ENCODE measurements at regions not wholly inside any gene's neighbourhood (a gene's known extent, or its start where the extent isn't known, plus 50 kb on each side); places are given as distances from the start of the nearest gene placed in this dataset.

DNA sequence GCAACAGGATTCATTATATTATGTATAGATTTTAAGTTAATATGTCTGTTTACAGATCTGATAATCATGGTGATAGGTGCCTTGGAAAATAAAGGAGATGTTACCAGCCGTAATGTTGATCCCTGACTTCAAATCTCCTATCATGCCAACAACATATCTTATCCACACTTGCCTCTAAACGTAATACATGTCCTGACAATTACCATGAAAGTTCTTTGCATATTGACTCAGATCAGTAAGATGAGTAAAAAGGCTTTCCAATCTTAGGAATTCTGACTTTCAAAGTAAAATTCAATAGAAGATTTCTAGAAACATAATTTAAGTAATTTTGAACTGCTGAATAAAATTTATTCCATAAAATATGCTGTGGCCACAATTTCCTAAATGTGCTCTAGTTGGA is 513.3 kb downstream of the ANKRD50 start:
- intact Hi-C loops (cut with DNase I): no loop called here
- TF ChIP-seq, protein P1, sequence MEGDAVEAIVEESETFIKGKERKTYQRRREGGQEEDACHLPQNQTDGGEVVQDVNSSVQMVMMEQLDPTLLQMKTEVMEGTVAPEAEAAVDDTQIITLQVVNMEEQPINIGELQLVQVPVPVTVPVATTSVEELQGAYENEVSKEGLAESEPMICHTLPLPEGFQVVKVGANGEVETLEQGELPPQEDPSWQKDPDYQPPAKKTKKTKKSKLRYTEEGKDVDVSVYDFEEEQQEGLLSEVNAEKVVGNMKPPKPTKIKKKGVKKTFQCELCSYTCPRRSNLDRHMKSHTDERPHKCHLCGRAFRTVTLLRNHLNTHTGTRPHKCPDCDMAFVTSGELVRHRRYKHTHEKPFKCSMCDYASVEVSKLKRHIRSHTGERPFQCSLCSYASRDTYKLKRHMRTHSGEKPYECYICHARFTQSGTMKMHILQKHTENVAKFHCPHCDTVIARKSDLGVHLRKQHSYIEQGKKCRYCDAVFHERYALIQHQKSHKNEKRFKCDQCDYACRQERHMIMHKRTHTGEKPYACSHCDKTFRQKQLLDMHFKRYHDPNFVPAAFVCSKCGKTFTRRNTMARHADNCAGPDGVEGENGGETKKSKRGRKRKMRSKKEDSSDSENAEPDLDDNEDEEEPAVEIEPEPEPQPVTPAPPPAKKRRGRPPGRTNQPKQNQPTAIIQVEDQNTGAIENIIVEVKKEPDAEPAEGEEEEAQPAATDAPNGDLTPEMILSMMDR (IDR thresholded peaks at IDR 0.05): no peak
- Histone ChIP-seq H3K4me1 (no peaks in the 10 kb centered on the region), H3K4me3 (no peak overlapping the region), H3K27ac (no peak overlapping the region), H3K27me3 (no peaks in the 10 kb centered on the region), H3K9me3 (no peaks in the 10 kb centered on the region), H3K36me3 (no peaks in the 10 kb centered on the region)
- no peak for ATAC-seq
- no peak for DNase-seq

DNA sequence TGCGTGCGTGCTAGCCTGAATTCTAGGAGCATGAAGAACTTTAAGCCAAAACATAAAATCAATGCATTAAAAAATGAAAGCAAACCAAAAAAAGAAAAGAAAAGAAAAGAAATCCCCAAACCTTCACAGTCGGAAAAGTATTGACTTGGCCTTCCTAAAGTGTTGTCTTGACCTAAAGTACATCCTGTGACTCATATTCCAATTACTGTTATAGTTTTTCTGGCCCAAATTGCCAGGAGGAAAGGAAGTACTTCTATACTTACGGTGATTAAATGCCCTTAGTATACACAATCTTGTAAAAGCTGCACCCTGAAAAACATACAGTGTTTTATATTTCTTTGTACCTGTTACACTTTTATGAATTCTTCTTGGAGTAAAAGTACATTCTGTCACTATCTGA is 512.8 kb downstream of the ANKRD50 start:
- intact Hi-C loops (cut with DNase I): no loop called here
- TF ChIP-seq, protein P1 (IDR thresholded peaks at IDR 0.05): no peak
- Histone ChIP-seq H3K4me3 (no peak overlapping the region), H3K36me3 (no peaks in the 10 kb centered on the region), H3K9me3 (no peaks in the 10 kb centered on the region), H3K27ac (no peak overlapping the region), H3K4me1 (no peaks in the 10 kb centered on the region), H3K27me3 (no peaks in the 10 kb centered on the region)
- DNase-seq (no peak), ATAC-seq (no peak)

DNA sequence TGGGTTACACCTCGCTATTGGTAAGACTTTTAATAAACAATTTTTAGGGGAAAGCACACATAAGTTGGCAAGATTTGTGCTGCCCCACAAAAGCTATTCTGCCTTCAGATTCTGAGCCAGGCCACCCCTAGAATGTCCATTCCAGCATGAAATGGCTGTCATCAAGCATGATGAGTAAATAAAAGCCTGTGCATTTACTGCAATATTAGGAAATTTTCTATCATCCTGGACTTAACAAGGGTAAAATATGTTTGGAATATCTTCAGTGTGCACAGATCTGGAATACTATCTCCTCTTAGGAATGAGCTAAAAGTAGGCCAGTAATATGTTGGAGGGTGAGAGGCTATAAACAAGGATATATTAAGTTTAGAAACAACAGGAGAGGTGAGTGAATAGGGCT is 510.9 kb downstream of the ANKRD50 start:
- Histone ChIP-seq H3K4me1 (no peaks in the 10 kb centered on the region), H3K27ac (no peak overlapping the region)
- ATAC-seq: no peak

DNA sequence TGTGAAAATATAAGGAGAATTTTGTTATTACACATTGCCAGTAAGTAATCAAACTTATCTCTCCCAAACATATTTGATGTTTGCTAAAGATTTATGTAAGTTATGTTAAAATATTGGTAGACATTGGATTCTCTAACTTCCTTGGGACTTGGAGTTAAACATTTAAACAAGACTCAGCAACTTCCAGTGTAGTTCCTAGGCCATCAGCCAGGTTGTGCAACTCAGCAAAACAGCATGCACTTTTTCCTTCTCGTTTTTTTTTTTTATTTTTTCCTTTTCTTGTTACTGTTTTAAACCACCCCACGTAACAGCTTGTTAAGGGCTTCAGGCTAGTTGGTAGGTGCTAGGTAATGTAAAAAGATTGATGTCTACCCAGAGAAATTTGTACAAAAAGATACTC is 510.4 kb downstream of the ANKRD50 start:
- no peak for ATAC-seq
- TF ChIP-seq, protein P1 (IDR thresholded peaks at IDR 0.05): peak; percentile 17
- no peak for DNase-seq
- no peaks in the 10 kb centered on the region for H3K4me1 ChIP-seq
- intact Hi-C loops (cut with DNase I): no loop called here
- H3K27ac ChIP-seq: no peak overlapping the region
- H3K4me3 ChIP-seq: no peak overlapping the region
- no peaks in the 10 kb centered on the region for H3K27me3 ChIP-seq
- no peaks in the 10 kb centered on the region for H3K36me3 ChIP-seq
- H3K9me3 ChIP-seq: no peaks in the 10 kb centered on the region

More for the DNA sequence above, 510.9 kb downstream of the ANKRD50 start:
- TF ChIP-seq, protein P1 (IDR thresholded peaks at IDR 0.05): no peak
- Histone ChIP-seq H3K36me3 (no peaks in the 10 kb centered on the region), H3K9me3 (no peaks in the 10 kb centered on the region), H3K27me3 (no peaks in the 10 kb centered on the region), H3K4me3 (no peak overlapping the region)
- no peak for DNase-seq
- intact Hi-C loops (cut with DNase I): no loop called here

DNA sequence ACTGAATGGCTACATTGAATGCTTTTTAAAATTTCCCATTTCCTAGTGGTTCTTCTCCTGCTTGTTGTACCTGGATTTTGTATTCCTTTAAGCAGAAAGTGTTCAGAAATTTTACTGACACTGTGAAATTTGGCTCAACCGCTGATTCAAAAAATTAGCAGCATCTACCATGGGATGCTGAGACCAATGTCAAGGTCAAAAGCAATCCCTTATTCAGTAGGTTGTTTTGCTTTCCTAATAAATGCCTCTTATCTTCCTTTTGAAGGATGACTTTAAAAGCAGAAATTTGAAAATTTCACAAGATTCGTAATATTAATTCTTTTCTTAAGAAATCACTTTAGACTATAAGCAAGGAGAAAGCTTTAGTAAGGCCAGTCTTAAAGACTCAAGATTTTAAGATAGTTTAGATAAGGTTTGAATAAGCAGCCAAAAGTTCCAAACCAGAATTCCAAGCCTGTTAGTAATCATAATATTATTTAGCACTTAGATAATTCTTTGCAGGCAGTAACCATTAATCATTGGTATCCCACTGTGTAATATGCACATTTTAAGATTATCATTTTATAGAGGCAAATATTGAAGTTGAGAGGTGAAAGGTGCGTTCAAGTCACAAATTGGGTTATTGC is 508.8 kb downstream of the ANKRD50 start:
- Histone ChIP-seq H3K9me3 (no peaks in the 10 kb centered on the region), H3K4me1 (no peaks in the 10 kb centered on the region), H3K27ac (no peak overlapping the region), H3K36me3 (no peaks in the 10 kb centered on the region), H3K27me3 (no peaks in the 10 kb centered on the region), H3K4me3 (no peak overlapping the region)
- ATAC-seq (no peak), DNase-seq (no peak)
- intact Hi-C loops (cut with DNase I): no loop called here
- TF ChIP-seq, protein P1 (IDR thresholded peaks at IDR 0.05): no peak
